HG03064 (cell line): ENCODE measurements at regions not wholly inside any gene's neighbourhood (a gene's known extent, or its start where the extent isn't known, plus 50 kb on each side); places are given as distances from the start of the nearest gene placed in this dataset.
"Not testable (repeated sequence)": the region's sequence is repeated elsewhere in the genome, so short reads cannot be mapped to it uniquely, and the experiment has no call there.

Source experiments
- ATAC-seq: cut with Tn5 transposase; IDR thresholded peaks from one replicate; pipeline ENCODE4 v1.9.1; 2021; ENCODE audit warnings: low read depth; ENCODE audit not compliant: unreplicated experiment

DNA sequence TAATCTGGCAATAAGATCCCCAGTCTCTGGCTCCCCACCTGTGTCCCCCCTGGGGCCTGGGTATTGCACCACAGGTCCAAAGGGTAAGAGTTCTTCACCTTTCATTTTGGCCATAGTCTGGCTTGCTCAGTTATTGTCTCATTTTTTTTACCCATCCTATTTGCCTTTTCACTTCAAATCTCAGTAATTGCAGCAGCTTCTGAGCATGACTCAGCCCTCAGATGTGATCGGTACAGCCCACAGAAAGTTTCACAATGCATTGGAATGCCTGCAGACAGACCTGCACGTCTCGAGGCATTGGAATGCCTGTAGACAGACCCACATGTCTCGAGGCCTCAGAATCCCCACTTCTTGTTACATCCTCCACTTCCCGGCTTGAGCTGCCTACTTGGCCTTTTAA lies 173.6 kb downstream of the NUFIP1 start:
- ATAC-seq = no peak

DNA sequence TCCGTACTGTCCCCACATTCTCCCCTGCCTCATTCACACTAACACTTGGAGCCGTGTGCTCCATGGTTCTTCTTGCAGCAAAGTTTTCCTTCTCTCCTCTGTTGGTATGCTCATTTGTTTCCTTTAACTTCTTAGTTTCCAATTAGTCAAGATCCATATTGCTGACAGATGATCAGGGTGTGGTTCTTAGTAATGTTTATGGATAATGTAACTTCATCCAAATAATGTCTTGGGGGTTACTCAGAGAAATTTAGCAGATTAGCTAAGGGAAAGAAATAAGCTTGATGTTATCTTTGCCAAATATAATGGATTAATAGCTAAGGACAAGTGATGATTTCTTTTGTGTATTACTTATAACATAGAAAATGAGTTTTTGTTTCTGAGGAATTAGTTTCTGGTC lies 174.4 kb downstream of the NUFIP1 start:
- no peak for ATAC-seq

DNA sequence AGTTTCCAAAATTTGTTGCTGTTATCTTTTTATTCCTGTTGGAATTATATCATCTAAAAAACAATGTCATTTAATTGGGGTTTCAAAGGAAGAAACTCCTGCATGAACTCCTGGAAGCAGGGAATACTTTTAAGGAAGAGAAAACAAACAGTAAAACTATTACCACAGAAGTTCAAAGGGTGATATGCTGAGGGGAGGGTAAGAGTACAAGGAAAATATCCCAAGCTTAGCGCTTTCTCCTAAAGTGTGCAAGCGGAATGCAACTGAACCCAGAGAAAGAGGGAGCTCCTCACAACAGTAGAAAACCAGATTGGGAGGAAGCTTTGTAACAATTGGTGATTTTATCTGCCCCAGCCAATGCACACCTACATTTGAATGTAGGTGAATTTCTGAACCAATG lies 175.1 kb downstream of the NUFIP1 start:
- ATAC-seq = no peak

DNA sequence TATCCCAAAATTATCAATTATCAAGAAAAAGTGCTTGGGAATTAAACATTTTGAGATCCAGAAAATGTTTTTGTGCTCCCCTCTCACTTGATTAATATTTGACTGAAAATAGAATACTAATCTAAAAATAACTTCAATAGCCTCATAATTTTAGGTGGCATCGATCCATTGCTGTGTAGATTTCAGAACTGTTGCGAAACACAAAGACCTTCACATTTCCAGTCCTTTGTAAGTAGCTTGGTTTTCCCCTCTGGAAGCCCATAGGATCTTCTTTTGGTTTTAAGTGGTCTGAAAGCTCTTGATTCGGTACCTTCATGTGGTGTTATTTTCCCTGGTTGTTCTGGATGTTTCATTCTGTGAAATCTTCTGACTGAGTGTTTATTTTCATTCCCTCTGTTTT lies 176.5 kb downstream of the NUFIP1 start:
- no peak for ATAC-seq

DNA sequence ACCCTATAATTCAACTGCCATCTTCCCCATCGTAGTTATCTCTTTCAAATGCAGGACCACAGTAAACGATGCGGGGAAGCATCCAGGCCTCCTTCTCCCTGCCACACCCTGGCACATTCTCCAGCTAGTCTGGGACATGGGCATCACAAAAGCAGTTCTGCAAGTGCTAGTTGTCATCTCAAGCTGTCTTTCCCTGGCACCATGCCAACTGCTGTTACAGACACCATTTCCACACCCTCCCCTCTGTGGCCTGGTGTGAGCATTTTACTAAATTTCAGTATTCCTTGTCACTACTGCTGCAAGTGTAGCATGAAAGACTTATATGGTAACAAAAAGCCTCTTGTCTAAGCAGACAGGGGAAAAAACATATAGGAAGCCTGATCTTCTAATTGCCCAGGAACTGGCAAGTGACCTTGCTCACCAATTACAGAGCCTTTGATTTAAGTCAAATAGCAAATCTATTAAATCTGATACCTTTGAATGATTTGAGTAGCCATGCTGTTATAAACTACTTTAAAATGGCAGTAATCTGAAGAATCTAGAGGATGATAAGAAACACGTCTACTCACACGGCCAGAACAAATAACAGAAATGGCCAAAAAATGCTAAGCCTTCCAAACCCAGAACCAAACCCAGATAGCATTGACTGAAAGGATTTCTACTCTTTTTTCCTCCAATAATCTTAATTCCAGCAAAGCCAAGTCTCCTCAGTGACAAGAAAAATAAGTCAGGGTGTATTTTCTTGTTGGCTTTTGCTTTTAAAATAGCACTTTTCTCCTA lies 179.0 kb downstream of the NUFIP1 start:
- ATAC-seq = no peak

DNA sequence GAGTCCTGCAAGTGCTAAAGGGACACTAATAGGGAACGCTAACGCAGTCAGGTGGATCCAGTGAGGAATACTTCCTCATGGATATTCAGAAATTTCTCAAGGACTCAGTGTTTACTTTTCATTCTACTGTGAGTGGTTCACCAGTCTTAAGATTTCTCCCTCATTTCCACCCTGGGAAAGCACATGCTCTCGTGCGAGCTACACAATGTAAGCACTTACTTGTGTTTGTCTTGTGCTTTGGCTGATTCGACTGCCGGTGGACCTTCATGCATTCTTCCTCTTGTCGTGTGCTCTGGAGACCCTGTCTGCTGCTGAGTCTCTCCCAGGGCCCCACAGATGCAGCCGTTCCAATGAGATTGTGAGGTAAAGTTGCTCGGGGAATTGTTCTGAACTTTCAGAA lies 180.1 kb downstream of the NUFIP1 start:
- ATAC-seq = no peak

DNA sequence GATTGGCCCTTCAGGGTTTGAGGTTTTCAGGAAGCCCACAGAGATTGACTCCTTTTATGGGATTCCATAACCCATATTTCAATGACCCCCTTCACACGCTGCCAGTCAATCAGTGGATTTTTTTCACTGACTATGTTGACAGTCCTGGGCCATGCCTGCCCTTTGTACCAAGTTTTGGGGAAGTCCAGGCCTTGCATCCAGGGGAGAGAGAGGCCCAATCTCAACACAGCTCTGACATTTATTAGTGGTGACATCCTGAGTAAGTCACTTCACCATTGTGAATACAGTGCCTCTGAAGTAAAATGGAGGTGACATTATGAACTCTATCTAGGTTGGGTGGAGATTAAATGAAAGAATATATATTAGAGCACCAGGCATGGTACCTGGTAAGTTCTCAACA lies 181.1 kb downstream of the NUFIP1 start:
- ATAC-seq = no peak

DNA sequence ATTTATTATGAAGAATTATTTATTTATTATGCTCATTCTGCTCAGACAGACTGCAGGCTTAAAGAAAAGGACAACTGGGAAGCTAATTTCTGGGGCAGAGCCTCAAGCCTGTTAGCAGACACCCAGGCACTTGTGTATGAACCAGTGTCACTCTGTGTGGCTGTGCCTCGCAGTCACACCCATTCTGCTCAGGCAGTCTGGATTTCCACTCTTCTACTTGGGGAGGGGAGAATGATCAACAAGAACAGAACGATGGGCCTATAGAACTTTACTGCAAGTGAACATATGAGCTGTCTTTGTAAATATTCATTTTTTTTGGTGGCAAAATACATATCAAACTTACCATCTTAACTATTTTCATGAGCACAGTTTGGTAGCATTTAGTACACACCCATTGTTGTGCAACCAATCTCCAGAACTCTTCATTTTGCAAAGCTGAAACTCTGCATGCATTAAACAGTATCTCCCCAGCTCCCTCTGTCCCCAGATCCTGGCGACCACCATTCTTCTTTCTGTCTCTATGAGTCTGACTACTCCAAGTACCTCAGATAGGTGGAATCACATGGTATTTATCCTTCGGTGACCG lies 181.7 kb downstream of the NUFIP1 start:
- no peak for ATAC-seq

DNA sequence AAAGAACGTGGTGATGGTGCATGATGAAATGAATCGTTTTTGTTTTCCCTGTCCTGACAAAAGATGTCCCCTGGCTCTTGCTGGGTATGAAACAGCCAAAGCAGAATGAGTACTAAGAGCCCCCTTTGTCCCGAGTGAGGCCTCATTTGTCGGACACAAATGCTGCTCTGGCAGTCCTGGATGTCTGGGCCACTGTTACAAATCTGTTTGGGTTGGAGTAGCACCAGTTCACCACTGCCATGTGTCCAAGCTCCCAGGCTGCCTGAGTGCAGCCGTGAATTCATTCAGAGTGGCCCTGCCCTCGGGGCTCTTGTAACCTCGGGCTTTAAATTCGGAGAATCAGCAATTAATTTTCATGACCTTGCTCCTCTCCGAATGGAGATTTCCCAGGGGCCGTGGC lies 182.4 kb downstream of the NUFIP1 start:
- no peak for ATAC-seq

DNA sequence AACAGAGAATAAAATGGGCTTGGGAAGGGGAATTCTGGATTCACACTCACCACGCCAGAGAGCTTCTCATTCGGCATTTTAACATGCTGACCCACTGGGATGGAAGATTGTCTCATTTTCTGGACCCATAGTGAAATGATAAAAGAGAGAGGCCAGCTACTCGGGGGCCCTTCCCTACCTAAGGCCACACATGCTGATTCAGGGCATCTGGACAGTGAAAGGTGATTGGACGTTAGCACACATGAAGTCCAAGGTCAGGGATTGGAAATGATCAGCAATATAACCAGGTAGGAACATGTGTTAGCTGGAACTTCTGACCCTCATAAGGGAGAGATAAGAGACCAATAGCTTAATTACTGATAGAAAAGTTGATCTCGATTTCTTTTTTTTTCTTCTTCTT lies 183.7 kb downstream of the NUFIP1 start:
- no peak for ATAC-seq

DNA sequence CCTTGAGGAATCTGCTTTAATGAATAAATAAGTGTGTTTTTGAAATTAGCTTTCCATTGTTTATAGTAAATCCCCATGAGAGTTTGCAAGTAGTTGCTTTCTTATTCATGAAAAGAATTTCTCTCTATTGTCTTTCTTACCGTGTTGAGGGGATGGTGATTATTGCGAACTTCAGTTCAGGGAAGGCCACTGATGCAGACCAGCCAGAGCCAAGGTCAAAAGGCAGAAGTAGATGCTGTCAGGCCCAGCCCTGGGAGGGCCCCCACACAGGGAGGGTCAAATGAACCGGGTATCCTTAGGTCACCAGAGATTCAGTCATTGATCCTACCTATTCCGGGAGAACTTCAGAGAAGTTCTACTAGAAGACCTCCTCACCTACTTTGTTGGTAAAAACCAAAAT lies 185.9 kb downstream of the NUFIP1 start:
- ATAC-seq = no peak

DNA sequence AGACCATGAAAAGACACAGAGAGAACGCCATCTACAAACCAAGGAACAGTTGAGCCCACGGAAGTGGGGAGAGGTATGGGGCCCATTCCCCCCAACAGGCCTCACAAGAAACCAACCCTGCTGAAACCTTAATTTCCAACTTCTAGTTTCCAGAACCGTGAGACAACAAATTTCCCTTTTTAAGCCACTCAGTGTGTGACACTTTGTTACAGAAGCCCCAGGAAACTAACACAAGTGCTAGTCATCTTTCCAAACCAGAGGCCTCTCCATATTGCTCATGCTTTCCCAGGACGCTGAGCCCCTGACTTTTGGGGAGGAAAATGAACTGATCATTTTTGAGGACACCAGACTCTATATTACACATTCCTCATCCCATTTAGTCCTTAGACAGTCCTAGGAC lies 186.8 kb downstream of the NUFIP1 start:
- ATAC-seq = no peak

DNA sequence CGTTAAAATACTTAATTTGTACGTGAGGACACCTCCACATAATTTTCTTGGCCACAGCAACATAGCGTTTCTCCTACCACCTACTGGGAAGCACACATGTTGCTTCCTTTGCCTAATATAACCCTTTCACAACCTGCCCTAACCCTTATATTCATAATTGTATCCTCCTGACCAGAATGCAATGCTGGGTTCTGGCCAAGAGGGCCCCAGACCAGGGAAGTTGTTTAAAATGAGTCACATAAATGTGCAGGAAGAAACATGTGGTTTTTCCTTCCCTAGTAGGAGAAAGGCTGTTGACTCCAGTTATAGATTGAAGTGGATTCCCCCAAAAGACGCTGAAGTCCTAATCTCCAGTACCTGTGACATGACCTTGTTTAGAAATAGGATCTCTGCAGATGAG lies 187.3 kb downstream of the NUFIP1 start:
- no peak for ATAC-seq

DNA sequence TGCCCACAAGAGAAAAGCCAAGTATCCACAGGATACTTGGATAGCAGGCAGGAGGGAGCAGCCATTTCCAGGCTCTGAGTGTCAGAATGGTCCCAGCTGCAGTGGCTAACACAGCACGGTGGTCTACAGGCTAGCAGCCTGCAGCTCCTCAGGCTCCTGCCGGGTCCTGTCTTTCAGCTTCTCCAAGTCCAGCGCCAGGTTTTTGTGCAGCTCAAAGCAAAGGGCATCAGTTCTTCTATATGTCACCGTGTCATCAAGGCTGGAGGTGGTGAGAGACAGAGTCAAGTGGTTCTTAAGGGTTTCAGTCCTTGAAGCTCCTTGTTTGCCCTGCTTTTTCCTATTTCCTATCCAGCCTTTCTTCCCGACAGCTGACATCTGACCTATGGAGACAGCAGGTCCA lies 188.6 kb downstream of the NUFIP1 start:
- ATAC-seq = no peak

DNA sequence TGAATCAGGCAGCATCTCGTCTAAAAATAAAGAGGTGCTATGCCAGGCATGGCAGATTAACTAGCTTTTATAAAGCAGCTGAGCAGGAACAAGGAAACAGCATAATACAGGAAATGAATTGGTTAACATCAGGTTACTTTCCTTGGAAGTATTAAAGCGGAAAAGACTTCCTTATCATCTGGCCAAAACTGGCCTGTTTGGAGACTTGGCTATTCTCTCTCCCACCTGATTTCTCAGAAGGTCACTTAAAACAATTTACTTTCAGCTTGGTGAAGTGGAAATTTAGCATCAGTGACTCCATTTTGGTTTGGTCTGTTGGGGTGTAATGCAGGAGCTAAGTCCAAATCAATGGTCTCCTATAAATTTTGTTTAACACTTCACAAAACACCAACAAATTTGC lies 191.6 kb downstream of the NUFIP1 start:
- ATAC-seq = no peak

DNA sequence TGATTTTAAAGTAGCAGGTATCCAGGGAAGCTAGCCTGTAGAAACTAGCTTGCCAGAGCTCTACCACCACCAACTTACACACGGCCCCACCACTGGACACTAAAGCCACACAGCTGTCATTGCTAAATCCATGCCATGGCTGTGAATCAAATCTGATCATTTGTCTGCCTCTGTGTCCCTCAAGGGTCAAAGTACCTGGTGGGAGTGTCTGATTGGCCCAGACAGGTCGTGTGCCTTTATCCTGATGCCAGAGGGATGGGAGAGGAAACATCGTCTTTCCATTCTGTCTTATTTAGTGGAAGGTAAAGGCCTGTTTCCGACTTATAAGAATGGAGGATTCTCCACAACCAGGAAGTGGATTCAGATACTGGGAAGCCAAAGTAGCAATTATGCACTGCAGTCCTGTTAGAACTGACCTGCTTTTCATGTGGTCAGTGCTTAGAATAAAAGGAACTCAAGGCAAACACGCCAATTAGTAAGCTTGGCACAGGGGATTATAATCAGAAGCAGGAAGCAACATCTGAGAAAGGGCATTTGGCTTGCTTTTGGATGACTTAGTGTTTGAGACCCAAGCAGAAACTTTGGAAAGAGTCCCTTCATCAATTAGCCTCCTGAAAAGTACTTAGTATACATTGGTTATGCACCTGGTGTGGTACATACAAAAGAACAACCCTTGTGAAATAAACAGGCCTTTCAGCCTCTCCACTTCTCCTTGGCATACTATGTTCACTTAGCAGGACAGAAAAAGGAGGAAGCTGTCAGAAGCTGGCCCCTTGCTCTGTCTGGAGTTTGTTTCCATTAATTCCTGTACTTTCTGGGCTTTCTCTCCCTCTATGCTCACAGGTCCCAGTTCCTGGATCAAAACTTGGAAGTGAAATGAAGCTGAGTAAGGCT lies 192.4 kb downstream of the NUFIP1 start:
- no peak for ATAC-seq

DNA sequence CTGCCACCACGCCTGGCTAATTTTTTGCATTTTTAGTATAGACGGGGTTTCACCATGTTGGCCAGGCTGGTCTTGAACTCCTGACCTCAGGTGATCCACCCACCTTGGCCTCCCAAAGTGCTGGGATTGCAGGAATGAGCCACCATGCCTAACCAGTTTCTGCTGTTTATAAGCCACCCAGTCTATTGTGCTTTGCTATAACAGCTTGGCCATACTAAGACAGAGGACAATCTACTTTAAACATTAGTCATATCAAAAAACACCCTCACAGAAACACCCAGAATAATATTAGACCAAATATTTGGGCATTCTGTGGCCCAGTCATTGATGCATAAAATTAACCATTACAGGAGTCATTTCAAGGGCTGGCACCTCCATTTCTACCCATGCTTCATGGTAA lies 193.2 kb downstream of the NUFIP1 start:
- not testable (repeated sequence) for ATAC-seq

DNA sequence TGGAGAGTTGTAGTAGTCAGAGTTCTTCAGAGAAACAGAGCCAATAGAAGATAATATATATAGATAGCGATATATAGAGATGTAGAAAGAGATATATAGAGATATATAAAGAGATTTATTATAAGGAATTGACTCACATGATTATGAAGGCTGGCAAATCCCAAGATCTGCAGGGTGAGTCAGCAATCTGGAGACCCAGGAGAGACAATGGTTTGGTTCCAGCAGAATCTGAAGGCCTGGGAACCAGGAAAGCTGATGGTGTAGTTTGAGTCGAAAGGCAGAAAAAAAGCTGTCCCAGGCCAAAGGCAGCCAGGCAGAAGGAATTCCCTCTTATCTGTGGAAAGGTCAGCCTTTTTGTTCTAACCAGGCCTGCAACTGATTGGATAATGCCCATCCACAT lies 194.1 kb downstream of the NUFIP1 start:
- no peak for ATAC-seq

DNA sequence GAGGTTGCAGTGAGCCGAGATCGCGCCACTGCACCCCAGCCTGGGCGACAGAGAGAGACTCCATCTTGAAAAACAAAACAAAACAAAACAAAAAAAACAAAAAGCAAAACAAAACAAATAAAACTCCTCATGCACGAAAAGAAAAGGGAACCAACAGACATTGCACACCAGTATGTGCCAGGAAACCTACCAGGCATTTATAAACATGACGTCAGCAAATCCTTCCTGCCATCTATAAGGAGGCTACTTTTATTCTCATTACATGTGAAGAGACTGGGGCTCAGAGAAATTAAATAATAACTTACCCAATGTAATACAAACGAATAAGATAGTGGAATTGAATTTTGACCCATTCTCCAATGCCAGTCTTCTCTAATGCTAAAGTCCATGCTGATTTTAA lies 197.2 kb downstream of the NUFIP1 start:
- ATAC-seq = no peak

DNA sequence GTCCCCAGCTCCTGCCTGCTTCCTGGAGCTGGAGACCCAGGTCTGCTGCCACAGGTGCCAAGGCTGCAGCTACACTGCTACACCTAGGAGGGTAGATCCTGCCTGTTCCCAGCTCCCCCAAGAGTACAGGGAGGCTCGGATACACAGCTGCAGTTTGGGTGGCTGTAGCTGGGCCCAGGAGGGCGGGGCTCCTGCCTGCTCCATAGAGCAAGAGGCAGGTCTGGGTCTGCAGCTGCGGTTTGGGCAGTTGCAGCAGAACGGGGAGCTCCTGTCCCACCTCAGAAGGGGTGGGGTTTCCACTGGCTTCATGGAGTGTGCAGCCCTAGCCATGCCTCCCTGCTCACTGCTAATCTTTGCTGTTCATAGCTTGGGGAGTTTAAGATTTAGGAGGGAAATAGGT lies 199.0 kb downstream of the NUFIP1 start:
- no peak for ATAC-seq

DNA sequence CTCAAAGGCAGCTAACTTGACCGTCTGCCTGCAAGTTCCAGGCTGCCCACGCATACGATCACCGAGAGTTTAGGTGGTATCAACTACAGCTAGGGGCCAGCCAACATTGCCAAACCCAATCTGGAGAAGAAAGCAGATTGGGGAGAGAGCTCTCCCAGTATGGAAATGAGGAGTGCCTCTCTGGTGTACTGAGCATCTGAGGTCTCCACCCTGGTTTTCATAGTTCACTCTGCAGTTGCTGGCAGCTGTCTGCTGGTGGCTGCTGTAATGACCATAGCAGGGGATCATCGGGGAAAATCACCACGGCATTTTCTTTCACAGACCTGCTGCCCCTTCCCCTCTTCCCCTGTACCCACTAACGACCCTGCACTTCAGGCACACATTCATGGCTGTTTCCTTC lies 201.7 kb downstream of the NUFIP1 start:
- no peak for ATAC-seq

DNA sequence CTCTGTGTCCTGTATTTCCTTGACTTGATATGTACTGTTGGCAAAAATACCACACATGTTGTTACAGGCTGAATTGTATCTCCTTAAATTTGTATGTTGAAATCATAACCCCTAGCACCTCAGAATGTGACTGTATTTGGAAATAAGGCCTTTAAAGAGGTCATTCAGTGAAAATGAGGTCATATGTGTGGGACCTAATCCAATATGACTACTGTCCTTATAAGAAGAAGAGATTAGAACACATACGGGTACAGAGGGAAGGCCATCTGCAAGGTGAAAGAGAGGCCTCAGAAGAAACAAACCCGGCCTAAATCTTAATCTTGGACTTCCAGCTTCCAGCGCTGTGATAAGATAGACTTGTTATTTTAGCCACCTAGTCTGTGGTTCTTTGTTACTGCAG lies 202.5 kb downstream of the NUFIP1 start:
- ATAC-seq = no peak
